ENCODE measurements at regions not wholly inside any gene's neighbourhood (a gene's known extent, or its start where the extent isn't known, plus 50 kb on each side); places are given as distances from the start of the nearest gene placed in this dataset.

DNA sequence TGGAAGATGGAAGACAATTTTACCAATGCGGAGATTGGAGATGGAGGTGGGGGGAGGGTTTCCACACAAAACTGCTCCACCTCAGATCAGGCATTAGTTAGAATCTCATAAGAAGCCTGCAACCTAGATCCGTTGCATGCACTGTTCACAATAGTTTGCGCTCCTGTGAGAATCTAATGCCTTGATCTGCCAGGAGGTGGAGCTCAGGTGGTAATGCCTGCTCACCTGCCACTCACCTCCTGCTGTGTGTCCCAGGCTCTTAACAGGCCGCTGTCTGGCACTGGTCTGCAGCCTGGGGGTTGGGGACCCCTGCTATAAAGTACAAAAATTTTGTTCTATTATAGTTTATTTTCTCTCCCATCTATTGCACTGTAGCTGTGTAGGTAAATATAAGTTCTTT, 84.9 kb upstream of the FOXG1 start:
- Histone ChIP-seq H3K36me3 (ENCODE audit: insufficient read depth, low read length) (no peaks in the 10 kb centered on the region), H4K20me1 (ENCODE audit: insufficient read depth, low read length) (no peaks in the 10 kb centered on the region), H3K9ac (ENCODE audit: low read depth, low read length) (no peak overlapping the region), H3K4me2 (ENCODE audit: insufficient read depth, low read length) (no peak overlapping the region), H3K27ac (ENCODE audit: low read length) (no peak overlapping the region), H3K79me2 (ENCODE audit: insufficient read depth, low read length) (no peaks in the 10 kb centered on the region), H3K27me3 (ENCODE audit: insufficient read depth, low read length, poor library complexity) (no peaks in the 10 kb centered on the region), H2AFZ (ENCODE audit: low read depth, low read length) (no peak overlapping the region), H3K4me3 (ENCODE audit: low read depth in 1 of 2, low read length in 2 of 2) (no peak overlapping the region), H3K9me3 (ENCODE audit: insufficient read depth, low read length, severe bottlenecking) (no peaks in the 10 kb centered on the region), H3K4me1 (ENCODE audit: insufficient read depth, low read length) (no peaks in the 10 kb centered on the region)
- no peak for ATAC-seq (ENCODE audit: insufficient read depth, low read depth)
- no peak for DNase-seq
- TF ChIP-seq, protein P1, sequence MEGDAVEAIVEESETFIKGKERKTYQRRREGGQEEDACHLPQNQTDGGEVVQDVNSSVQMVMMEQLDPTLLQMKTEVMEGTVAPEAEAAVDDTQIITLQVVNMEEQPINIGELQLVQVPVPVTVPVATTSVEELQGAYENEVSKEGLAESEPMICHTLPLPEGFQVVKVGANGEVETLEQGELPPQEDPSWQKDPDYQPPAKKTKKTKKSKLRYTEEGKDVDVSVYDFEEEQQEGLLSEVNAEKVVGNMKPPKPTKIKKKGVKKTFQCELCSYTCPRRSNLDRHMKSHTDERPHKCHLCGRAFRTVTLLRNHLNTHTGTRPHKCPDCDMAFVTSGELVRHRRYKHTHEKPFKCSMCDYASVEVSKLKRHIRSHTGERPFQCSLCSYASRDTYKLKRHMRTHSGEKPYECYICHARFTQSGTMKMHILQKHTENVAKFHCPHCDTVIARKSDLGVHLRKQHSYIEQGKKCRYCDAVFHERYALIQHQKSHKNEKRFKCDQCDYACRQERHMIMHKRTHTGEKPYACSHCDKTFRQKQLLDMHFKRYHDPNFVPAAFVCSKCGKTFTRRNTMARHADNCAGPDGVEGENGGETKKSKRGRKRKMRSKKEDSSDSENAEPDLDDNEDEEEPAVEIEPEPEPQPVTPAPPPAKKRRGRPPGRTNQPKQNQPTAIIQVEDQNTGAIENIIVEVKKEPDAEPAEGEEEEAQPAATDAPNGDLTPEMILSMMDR (IDR thresholded peaks at IDR 0.05; ENCODE audit: borderline replicate concordance, extremely low read depth, low read length, poor library complexity, severe bottlenecking) = no peak
- TF ChIP-seq EZH2 (IDR thresholded peaks at IDR 0.05; ENCODE audit: borderline replicate concordance, low read depth, low read length, severe bottlenecking) = no peak

DNA sequence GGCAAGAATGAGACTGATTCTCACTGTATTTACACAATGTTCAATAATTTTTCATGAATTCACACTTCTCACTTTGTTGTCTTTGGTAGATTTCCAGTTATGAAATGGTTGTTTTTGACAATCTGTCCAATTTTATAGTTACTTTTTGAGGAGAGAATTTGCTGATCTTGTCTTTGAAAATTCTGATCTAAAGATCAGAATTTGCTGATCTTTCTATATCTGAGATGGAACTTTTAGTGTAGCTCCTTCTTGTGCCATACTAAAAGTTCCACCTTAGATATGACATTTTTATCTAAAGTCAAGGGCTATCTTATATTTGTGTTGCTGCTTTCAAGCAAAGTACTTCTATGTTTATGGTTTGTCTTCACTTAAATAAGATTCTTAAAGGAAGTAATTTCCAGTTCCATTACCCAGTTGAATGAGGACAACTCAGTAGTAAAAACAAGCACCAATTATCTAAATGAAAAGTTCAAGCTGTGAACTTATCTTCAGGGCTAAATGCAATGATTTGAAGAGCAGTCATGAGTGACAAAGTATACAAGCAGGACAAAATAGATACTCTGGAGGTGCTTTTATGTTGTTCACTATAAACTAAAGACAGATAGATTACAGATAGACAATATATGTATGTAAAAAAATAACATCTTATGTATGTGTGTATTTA, 76.4 kb upstream of the FOXG1 start:
- H3K27ac ChIP-seq (ENCODE audit: low read length) = no peak overlapping the region
- H3K27me3 ChIP-seq (ENCODE audit: insufficient read depth, low read length, poor library complexity) = no peaks in the 10 kb centered on the region
- TF ChIP-seq, protein P1 (IDR thresholded peaks at IDR 0.05; ENCODE audit: borderline replicate concordance, extremely low read depth, low read length, poor library complexity, severe bottlenecking) = no peak
- TF ChIP-seq EZH2 (IDR thresholded peaks at IDR 0.05; ENCODE audit: borderline replicate concordance, low read depth, low read length, severe bottlenecking) = no peak
- no peaks in the 10 kb centered on the region for H4K20me1 ChIP-seq (ENCODE audit: insufficient read depth, low read length)
- no peaks in the 10 kb centered on the region for H3K4me1 ChIP-seq (ENCODE audit: insufficient read depth, low read length)
- no peak overlapping the region for H3K4me2 ChIP-seq (ENCODE audit: insufficient read depth, low read length)
- H3K9me3 ChIP-seq (ENCODE audit: insufficient read depth, low read length, severe bottlenecking) = no peaks in the 10 kb centered on the region
- H3K79me2 ChIP-seq (ENCODE audit: insufficient read depth, low read length) = no peaks in the 10 kb centered on the region
- DNase-seq = no peak
- no peak for ATAC-seq (ENCODE audit: insufficient read depth, low read depth)
- no peak overlapping the region for H2AFZ ChIP-seq (ENCODE audit: low read depth, low read length)
- H3K36me3 ChIP-seq (ENCODE audit: insufficient read depth, low read length) = no peaks in the 10 kb centered on the region
- H3K9ac ChIP-seq (ENCODE audit: low read depth, low read length) = no peak overlapping the region
- H3K4me3 ChIP-seq (ENCODE audit: low read depth in 1 of 2, low read length in 2 of 2) = no peak overlapping the region

GRCh38 chr14:28695109-28695508, 71.5 kb upstream of the FOXG1 start:
- Histone ChIP-seq H3K27ac (ENCODE audit: low read length) (no peak overlapping the region), H3K9ac (ENCODE audit: low read depth, low read length) (no peak overlapping the region), H3K4me3 (ENCODE audit: low read depth in 1 of 2, low read length in 2 of 2) (no peak overlapping the region), H3K27me3 (ENCODE audit: insufficient read depth, low read length, poor library complexity) (no peaks in the 10 kb centered on the region), H3K79me2 (ENCODE audit: insufficient read depth, low read length) (no peaks in the 10 kb centered on the region), H2AFZ (ENCODE audit: low read depth, low read length) (no peak overlapping the region), H3K4me1 (ENCODE audit: insufficient read depth, low read length) (no peaks in the 10 kb centered on the region), H3K4me2 (ENCODE audit: insufficient read depth, low read length) (no peak overlapping the region), H3K36me3 (ENCODE audit: insufficient read depth, low read length) (no peaks in the 10 kb centered on the region), H3K9me3 (ENCODE audit: insufficient read depth, low read length, severe bottlenecking) (no peaks in the 10 kb centered on the region), H4K20me1 (ENCODE audit: insufficient read depth, low read length) (no peaks in the 10 kb centered on the region)
- TF ChIP-seq EZH2 (IDR thresholded peaks at IDR 0.05; ENCODE audit: borderline replicate concordance, low read depth, low read length, severe bottlenecking) = no peak
- TF ChIP-seq, protein P1 (IDR thresholded peaks at IDR 0.05; ENCODE audit: borderline replicate concordance, extremely low read depth, low read length, poor library complexity, severe bottlenecking) = no peak
- DNase-seq (no peak), ATAC-seq (ENCODE audit: insufficient read depth, low read depth) (no peak)
